ENCODE measurements at regions not wholly inside any gene's neighbourhood (a gene's known extent, or its start where the extent isn't known, plus 50 kb on each side); places are given as distances from the start of the nearest gene placed in this dataset.

DNA sequence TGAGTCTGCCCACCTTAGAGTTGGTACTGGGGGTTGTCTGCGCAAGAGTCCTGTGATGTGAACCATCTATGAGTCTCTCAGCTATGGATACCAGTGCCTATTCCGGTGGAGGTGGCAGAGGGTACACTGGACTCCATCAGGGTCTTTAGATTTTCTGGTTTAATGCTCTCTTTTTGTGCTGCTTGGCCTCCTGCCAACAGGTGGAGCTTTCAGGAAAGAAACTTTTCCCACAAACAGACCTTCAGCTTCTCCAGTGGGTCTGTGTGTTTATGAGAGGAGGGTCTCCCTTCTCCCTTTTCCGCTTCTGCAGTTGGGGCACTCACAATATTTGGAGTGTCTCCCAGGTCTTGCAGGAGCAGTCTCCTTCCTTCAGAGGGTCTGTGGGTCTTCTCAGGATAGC, 1721.9 kb upstream of the SLC39A10 start:
- no peak for TF ChIP-seq CTCF (conservative IDR thresholded peaks at IDR 0.05; ENCODE audit: low read length)
- TF ChIP-seq EZH2phosphoT487 (IDR thresholded peaks at IDR 0.05; ENCODE audit: borderline replicate concordance): no peak
